Astrocyte (in vitro differentiated cells and primary cell): ENCODE measurements at regions not wholly inside any gene's neighbourhood (a gene's known extent, or its start where the extent isn't known, plus 50 kb on each side); places are given as distances from the start of the nearest gene placed in this dataset.

Experiments
- CTCF ChIP-seq: IDR thresholded peaks from 2 replicates; pipeline ENCODE4 v1.5.1; 2011; ENCODE audit warnings: low read depth, mild to moderate bottlenecking, inconsistent platforms, low read length, moderate library complexity; ENCODE audit not compliant: insufficient read depth
- EZH2 ChIP-seq: IDR thresholded peaks from 2 replicates; pipeline ENCODE4 v1.6.1; 2012; ENCODE audit warnings: mild to moderate bottlenecking, low read length, inconsistent platforms; ENCODE audit not compliant: insufficient read depth

DNA sequence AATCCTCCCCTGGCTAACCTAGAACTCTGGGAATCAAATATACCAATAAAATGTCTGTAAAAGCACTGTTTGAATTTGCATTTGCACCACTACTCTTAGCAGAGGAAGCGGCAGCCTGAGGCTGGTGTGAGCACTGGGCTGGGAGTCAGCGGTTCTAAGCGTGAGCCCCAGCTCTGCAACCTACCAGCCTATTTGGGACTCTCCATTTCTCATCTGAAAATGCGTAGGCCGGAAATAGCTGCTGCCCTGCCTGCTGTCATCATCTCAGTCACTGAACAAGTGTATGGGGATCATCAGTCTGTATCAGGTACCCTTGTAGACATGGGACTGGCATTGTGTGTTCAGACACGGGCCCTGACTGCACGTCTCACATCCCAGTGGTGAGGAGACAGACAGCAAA lies 194.3 kb downstream of the ANKRD30B start:
- TF ChIP-seq CTCF (no peak), EZH2 (no peak)
